ENCODE measurements at regions not wholly inside any gene's neighbourhood (a gene's known extent, or its start where the extent isn't known, plus 50 kb on each side); places are given as distances from the start of the nearest gene placed in this dataset.
"Not testable (repeated sequence)": the region's sequence is repeated elsewhere in the genome, so short reads cannot be mapped to it uniquely, and the experiment has no call there.

DNA sequence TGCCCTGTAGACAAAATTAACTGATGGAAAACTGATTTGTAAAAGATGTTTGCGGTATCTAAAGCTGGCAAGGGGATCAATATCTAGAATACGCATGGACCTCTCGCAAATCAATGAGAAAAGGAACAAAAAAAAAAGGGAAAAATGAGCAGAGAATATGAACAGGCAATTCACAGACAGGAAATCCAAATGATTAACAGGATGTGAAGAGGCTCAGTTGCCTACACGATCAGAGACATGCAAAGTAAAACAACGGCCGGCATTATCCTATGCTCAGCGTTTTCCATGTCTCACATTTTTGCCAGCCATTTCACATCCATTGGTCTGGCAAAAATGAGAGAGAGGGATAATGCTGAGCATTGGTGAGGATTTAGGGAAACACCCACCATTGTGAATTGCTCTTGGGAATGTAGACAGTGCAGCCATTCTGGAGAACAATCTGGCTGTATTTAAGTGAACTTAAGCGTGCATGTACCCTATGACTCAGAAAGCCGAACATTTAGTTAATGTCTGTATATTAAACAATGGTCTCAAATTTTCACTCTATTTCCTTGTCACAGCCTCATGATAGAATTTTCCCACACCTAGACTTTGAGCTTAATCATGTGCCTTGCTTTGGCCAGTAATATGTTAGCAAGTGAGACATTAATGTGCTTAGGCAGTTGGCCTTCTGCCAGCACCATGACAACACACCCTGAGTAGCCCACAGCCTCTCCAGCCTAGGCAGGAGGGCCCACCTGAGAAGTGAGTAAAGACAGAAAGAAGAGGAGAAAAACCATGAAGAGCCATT lies 61.0 kb upstream of the NBPF3 start:
- H3K4me3 ChIP-seq (ENCODE audit: low read depth, poor library complexity, severe bottlenecking), result no peak overlapping the region
- no peak for TF ChIP-seq POLR2A (IDR thresholded peaks at IDR 0.05)
- TF ChIP-seq, protein P1, sequence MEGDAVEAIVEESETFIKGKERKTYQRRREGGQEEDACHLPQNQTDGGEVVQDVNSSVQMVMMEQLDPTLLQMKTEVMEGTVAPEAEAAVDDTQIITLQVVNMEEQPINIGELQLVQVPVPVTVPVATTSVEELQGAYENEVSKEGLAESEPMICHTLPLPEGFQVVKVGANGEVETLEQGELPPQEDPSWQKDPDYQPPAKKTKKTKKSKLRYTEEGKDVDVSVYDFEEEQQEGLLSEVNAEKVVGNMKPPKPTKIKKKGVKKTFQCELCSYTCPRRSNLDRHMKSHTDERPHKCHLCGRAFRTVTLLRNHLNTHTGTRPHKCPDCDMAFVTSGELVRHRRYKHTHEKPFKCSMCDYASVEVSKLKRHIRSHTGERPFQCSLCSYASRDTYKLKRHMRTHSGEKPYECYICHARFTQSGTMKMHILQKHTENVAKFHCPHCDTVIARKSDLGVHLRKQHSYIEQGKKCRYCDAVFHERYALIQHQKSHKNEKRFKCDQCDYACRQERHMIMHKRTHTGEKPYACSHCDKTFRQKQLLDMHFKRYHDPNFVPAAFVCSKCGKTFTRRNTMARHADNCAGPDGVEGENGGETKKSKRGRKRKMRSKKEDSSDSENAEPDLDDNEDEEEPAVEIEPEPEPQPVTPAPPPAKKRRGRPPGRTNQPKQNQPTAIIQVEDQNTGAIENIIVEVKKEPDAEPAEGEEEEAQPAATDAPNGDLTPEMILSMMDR (IDR thresholded peaks at IDR 0.05), result no peak
- WGBS, 2 donors, result 41 to 55% methylated on average over 9 of the region's 9 CpGs
- intact Hi-C loops (cut with DNase I; ENCODE audit: low total_unique reads), result no loop called here
- DNase-seq (ENCODE audit: low spot score in 2 of 2), result peak in 1 of 2 donors; percentile 34

DNA sequence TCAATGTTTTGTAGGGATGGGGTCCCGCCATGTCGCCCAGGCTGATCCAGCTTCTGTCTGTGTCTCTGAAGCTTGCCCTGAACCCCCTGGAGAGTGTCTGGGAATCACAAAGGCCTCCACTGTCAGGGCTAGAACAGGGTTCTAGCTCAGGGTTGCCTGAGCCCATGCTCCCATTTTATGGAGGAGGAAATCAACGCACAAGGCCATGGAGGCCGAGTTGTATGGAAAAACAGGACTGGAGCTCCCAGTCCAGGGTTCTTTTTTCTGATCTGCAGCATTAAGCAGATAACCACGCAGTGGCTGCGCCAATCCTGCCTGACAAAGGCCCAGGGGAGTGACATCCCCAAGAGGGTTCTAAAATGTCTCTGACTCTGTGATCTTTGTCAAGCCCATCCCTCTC lies 67.6 kb upstream of the NBPF3 start:
- TF ChIP-seq, protein P1 (IDR thresholded peaks at IDR 0.05), result no peak
- no peak for TF ChIP-seq POLR2A (IDR thresholded peaks at IDR 0.05)
- whole genome bisulfite sequencing, 2 donors, result 85 to 90% methylated on average over 6 of the region's 6 CpGs
- intact Hi-C loops (cut with DNase I; ENCODE audit: low total_unique reads), result no loop called here
- DNase-seq (ENCODE audit: low spot score in 2 of 2), result no peak
- no peak overlapping the region for H3K4me3 ChIP-seq (ENCODE audit: low read depth, poor library complexity, severe bottlenecking)

DNA sequence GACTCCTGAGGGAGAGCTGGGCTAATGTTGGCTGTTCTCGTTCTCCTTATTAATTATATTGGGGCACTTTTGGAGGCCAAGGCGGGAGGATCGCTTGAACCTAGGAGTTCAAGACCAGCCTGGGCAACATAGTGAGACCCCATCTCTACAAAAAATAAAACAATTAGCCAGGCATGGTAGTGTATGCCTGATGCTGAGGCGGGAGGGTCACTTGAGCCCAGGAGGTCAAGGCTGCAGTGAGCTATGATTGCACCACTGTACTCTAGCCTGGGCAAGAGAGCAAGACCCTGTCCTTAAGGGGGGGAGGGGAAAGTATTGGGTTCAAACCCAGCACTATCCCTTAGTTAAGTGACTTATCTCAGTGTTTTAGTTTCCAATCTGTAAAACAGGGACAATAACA lies 70.0 kb upstream of the NBPF3 start:
- DNase-seq (ENCODE audit: low spot score in 2 of 2), result no peak
- intact Hi-C loops (cut with DNase I; ENCODE audit: low total_unique reads), result loop anchor here (5.0 kb wide), 2 partner anchors 113 to 138 kb away; no protein-coding TSS in a partner anchor
- WGBS, 2 donors, result 73 to 75% methylated on average over 4 of the region's 4 CpGs
- H3K4me3 ChIP-seq (ENCODE audit: low read depth, poor library complexity, severe bottlenecking), result no peak overlapping the region
- TF ChIP-seq, protein P1 (IDR thresholded peaks at IDR 0.05), result no peak
- no peak for TF ChIP-seq POLR2A (IDR thresholded peaks at IDR 0.05)

DNA sequence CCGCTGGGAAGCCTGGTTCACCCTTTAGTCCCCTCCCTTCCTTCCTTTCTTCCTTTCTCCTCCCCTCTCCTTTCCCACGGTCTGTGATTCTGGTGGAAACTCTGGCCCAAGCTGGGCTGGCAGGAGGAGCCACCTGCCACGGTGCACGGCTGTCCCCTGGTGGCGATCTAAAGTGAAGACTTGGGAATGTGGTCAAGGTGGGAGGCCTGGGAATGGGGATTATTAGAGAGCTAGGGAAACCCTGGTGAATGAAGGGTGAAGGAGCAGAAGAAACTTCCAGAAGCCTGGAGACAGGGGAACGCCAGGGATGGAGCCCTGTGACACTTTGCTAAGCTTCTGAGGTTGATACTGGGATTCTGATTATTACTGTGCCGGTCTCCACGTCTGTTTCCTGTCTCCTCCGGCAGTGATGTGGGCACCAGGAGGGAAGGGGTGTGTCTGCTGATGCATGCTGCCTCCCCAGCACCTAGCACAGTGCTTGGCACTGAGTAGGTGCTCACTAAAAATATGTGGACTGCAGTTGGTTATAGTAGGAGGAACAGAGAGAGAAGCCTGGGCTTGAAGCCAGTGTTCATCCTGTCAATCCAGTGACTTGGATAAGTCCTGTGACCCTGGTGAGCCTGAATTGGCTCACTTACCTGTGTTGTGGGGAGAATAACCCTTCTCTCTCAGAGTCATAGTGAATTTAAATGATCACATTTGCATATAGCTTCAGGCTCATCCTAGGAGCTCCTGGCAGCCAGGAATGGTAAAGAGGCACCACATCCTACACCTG lies 71.2 kb upstream of the NBPF3 start:
- no peak overlapping the region for H3K4me3 ChIP-seq (ENCODE audit: low read depth, poor library complexity, severe bottlenecking)
- intact Hi-C loops (cut with DNase I; ENCODE audit: low total_unique reads), result loop anchor here (5.0 kb wide), 2 partner anchors 111 to 136 kb away; no protein-coding TSS in a partner anchor
- DNase-seq (ENCODE audit: low spot score in 2 of 2), result peak; percentile 70 to 94
- WGBS, 2 donors, result 10 to 14% methylated on average over 9 of the region's 9 CpGs
- TF ChIP-seq POLR2A (IDR thresholded peaks at IDR 0.05), result no peak
- TF ChIP-seq, protein P1 (IDR thresholded peaks at IDR 0.05), result peak in 2 of 3 donors; percentile 68 to 98

DNA sequence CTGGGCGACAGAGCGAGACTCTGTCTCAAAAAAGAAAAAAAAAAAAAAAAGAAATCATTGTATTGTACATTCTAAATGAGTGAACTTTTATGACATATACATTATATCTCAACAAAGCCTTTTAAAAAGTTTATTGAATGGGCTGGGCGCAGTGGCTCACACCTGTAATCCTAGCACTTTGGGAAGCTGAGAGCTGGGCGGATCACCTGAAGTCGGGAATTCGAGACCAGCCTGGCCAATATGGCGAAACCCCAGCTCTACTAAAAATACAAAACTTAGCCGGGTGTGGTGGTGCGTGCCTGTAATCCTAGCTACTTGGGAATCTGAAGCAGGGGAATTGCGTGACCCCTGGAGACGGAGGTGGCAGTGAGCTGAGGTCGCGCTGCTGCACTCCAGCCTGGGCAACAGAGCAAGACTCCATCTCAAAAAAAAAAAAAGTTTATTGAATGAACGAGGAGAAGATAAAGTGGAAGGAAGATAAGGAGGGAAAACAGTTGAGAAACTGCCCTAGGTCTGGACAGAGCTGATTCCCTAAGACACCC lies 71.9 kb upstream of the NBPF3 start:
- not testable (repeated sequence) for H3K4me3 ChIP-seq (ENCODE audit: low read depth, poor library complexity, severe bottlenecking); DNase-seq (ENCODE audit: low spot score in 2 of 2)
- intact Hi-C loops (cut with DNase I; ENCODE audit: low total_unique reads), result loop anchor here (5.0 kb wide), 2 partner anchors 111 to 136 kb away; no protein-coding TSS in a partner anchor
- WGBS, 2 donors, result 50 to 51% methylated on average over 14 of the region's 14 CpGs

DNA sequence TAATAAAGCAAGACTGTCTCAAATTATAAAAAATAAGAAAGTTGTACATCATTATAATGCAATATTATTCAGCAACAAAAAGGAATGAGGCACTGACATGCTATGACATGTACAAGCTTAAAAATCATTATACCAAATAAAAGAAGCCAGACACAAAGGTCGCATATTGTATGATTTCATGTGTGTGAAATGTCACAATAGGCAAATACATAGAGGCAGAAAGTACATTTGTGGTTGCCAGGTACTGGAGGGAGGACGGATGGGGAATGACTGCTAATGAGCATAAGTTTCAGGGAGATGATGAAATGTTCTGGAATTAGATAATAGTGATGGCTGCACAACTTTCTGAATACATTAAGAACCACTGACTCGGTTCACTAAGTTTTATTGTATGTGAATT lies 73.6 kb upstream of the NBPF3 start:
- TF ChIP-seq POLR2A (IDR thresholded peaks at IDR 0.05), result no peak
- TF ChIP-seq, protein P1 (IDR thresholded peaks at IDR 0.05), result no peak
- DNase-seq (ENCODE audit: low spot score in 2 of 2), result no peak
- no peak overlapping the region for H3K4me3 ChIP-seq (ENCODE audit: low read depth, poor library complexity, severe bottlenecking)
- WGBS, 2 donors, result 54% methylated on average over 3 of the region's 3 CpGs
- intact Hi-C loops (cut with DNase I; ENCODE audit: low total_unique reads), result loop anchor here (5.0 kb wide), 2 partner anchors 109 to 134 kb away; no protein-coding TSS in a partner anchor

Measured in lower leg skin (tissue), 4 donors.